ENCODE measurements at regions not wholly inside any gene's neighbourhood (a gene's known extent, or its start where the extent isn't known, plus 50 kb on each side); places are given as distances from the start of the nearest gene placed in this dataset.

GRCh38 chr2:66323406-66323805 lies 111.5 kb upstream of the MEIS1 start:
- H3K36me3 ChIP-seq (ENCODE audit: control insufficient read depth in 2 of 2, insufficient read depth in 1 of 2, low read length in 2 of 2) = no peaks in the 10 kb centered on the region
- TF ChIP-seq ZNF112 (tag by site-specific recombination; IDR thresholded peaks at IDR 0.05) (no peak), YY2 (tag by site-specific recombination; IDR thresholded peaks at IDR 0.05) (no peak), ZNF843 (tag by site-specific recombination; IDR thresholded peaks at IDR 0.05) (no peak), ZNF133 (tag by site-specific recombination; IDR thresholded peaks at IDR 0.05) (no peak), ZNF169 (tag by site-specific recombination; IDR thresholded peaks at IDR 0.05) (no peak), ZNF701 (tag by site-specific recombination; IDR thresholded peaks at IDR 0.05) (no peak), SALL2 (tag by site-specific recombination; IDR thresholded peaks at IDR 0.05; ENCODE audit: borderline replicate concordance) (no peak), ZIC2 (tag by site-specific recombination; IDR thresholded peaks at IDR 0.05) (no peak), ZNF280D (tag by site-specific recombination; IDR thresholded peaks at IDR 0.05) (no peak), ZNF140 (tag by site-specific recombination; IDR thresholded peaks at IDR 0.05) (no peak)
- peaks cover 20% of the 10 kb centered on the region for H3K4me1 ChIP-seq (ENCODE audit: control insufficient read depth, insufficient read depth, low read length)
- ChIA-PET CTCF (no interaction called here), POLR2A (interaction anchor here (0.7 kb wide), 1 partner anchor 9 kb away, joined by 4 read pairs; no protein-coding TSS in a partner anchor)
- no peak overlapping the region for H3K27ac ChIP-seq (ENCODE audit: extremely low read depth, low read depth, low read length)
- H3K9me3 ChIP-seq (ENCODE audit: control insufficient read depth, insufficient read depth, low read depth, low read length) = no peaks in the 10 kb centered on the region
- no peak overlapping the region for H3K4me3 ChIP-seq (ENCODE audit: low read depth, low read length)

- Histone ChIP-seq H3K4me3 (ENCODE audit: low read depth, low read length) (no peak overlapping the region), H3K36me3 (ENCODE audit: control insufficient read depth in 2 of 2, insufficient read depth in 1 of 2, low read length in 2 of 2) (no peaks in the 10 kb centered on the region), H3K4me1 (ENCODE audit: control insufficient read depth, insufficient read depth, low read length) (peaks cover 20% of the 10 kb centered on the region; the same call in 1 of the 2 replicates), H3K9me3 (ENCODE audit: control insufficient read depth, insufficient read depth, low read depth, low read length) (no peaks in the 10 kb centered on the region), H3K27ac (ENCODE audit: extremely low read depth, low read depth, low read length) (no peak overlapping the region)
- TF ChIP-seq ZNF292 (tag by site-specific recombination; IDR thresholded peaks at IDR 0.05; ENCODE audit: borderline replicate concordance, low read depth) (no peak), ZIC2 (tag by site-specific recombination; IDR thresholded peaks at IDR 0.05) (0 out of 2 replicates have a peak, but pooled peaks have one; percentile 11), ZNF16 (tag by site-specific recombination; IDR thresholded peaks at IDR 0.05; ENCODE audit: low read depth) (no peak), PRDM10 (tag by site-specific recombination; IDR thresholded peaks at IDR 0.05) (peak; percentile 39)
- CTCF ChIA-PET = no interaction called here
- POLR2A ChIA-PET = interaction anchor here (0.7 kb wide), 1 partner anchor 10 kb away, joined by 4 read pairs; no protein-coding TSS in a partner anchor
Observed at GRCh38 chr2:66322506-66323260, 112.2 kb upstream of the MEIS1 start.

GRCh38 chr2:66318009-66318561 lies 116.8 kb upstream of the MEIS1 start:
- Histone ChIP-seq H3K4me1 (ENCODE audit: control insufficient read depth, insufficient read depth, low read length) (no peaks in the 10 kb centered on the region), H3K36me3 (ENCODE audit: control insufficient read depth in 2 of 2, insufficient read depth in 1 of 2, low read length in 2 of 2) (no peaks in the 10 kb centered on the region), H3K4me3 (ENCODE audit: low read depth, low read length) (no peak overlapping the region), H3K27ac (ENCODE audit: extremely low read depth, low read depth, low read length) (no peak overlapping the region), H3K9me3 (ENCODE audit: control insufficient read depth, insufficient read depth, low read depth, low read length) (no peaks in the 10 kb centered on the region)
- TF ChIP-seq YY2 (tag by site-specific recombination; IDR thresholded peaks at IDR 0.05) (no peak), ZNF585B (tag by site-specific recombination; IDR thresholded peaks at IDR 0.05) (no peak), ZNF335 (tag by site-specific recombination; conservative IDR thresholded peaks at IDR 0.05) (0 out of 2 replicates have a peak, but pooled peaks have one; percentile 30)
- POLR2A ChIA-PET = no interaction called here
- CTCF ChIA-PET = no interaction called here
